Stomach (tissue), 4 donors: ENCODE measurements at regions not wholly inside any gene's neighbourhood (a gene's known extent, or its start where the extent isn't known, plus 50 kb on each side); places are given as distances from the start of the nearest gene placed in this dataset.

Experiments
- POLR2AphosphoS5 ChIP-seq, 3 donors: sonication (generic); formaldehyde crosslinking; IDR thresholded peaks; one replicate each; pipeline ENCODE4 v1.6.1; 2016; ENCODE audit warnings: antibody characterized with exemption in 3 of 3
- TF ChIP-seq, protein P1 (sequence below), 7 experiments: fragments of 450-650 bp in 4 of 7; fragments of 200-600 bp in 3 of 7; sonication (generic) in 3 of 7; IDR thresholded peaks; one replicate each; pipeline ENCODE4 v1.5.1; 2016 to 2019; ENCODE audit warnings: antibody characterized with exemption in 7 of 7, control low read depth in 2 of 7, mild to moderate bottlenecking in 1 of 7

DNA sequence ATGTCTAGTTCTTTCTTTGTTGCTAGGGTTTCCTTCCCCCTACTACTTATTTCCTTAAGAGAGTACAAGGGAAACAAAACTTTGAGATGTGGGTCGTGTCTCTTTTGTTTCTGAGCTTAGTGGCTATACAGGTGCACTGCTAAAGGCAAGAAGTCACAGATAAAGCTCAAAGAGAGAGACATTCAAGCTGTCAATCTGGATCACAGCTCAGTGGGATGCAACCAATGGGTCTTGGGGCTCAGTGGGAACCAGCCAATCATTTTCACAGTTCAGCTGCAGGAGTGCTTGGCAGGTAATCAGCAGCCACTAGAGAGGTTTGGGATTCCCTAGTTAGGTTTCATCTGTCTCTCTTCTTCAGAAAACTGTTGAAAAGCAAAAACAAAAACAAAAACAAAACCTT lies 135.4 kb upstream of the SGCD start:
- TF ChIP-seq, protein P1, sequence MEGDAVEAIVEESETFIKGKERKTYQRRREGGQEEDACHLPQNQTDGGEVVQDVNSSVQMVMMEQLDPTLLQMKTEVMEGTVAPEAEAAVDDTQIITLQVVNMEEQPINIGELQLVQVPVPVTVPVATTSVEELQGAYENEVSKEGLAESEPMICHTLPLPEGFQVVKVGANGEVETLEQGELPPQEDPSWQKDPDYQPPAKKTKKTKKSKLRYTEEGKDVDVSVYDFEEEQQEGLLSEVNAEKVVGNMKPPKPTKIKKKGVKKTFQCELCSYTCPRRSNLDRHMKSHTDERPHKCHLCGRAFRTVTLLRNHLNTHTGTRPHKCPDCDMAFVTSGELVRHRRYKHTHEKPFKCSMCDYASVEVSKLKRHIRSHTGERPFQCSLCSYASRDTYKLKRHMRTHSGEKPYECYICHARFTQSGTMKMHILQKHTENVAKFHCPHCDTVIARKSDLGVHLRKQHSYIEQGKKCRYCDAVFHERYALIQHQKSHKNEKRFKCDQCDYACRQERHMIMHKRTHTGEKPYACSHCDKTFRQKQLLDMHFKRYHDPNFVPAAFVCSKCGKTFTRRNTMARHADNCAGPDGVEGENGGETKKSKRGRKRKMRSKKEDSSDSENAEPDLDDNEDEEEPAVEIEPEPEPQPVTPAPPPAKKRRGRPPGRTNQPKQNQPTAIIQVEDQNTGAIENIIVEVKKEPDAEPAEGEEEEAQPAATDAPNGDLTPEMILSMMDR (IDR thresholded peaks at IDR 0.05): no peak
- no peak for TF ChIP-seq POLR2AphosphoS5 (IDR thresholded peaks at IDR 0.05)
